ENCODE measurements at regions not wholly inside any gene's neighbourhood (a gene's known extent, or its start where the extent isn't known, plus 50 kb on each side); places are given as distances from the start of the nearest gene placed in this dataset.

DNA sequence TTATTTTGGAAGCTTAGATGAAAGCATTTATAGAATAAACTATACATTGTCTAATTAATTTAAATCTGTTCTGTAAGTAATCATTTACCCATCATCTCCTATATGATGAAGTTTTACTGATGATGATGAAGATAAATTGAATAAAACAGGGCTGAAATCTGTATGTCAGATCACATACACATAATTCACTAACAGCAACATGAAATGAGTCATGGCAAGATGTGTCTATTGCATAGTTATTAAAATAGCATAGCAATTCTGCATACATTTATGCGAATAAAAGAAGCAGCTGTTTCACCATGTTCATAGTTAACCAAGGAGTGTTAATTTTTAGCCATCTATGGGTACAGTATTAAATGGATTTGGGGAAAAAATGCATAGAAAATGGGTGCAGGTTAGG, 424.9 kb downstream of the LIG4 start:
- Histone ChIP-seq H3K56ac (ENCODE audit: insufficient read length, low read depth, low read length) (no peak overlapping the region), H3K79me2 (ENCODE audit: insufficient read depth, low read length) (no peaks in the 10 kb centered on the region), H4K91ac (ENCODE audit: insufficient read length, low read depth, low read length) (no peak overlapping the region), H3K4me2 (ENCODE audit: insufficient read depth, insufficient read length, low read length) (no peak overlapping the region), H2AK5ac (ENCODE audit: insufficient read length, low read length) (no peak overlapping the region), H3K27me3 (ENCODE audit: insufficient read depth, low read length) (no peaks in the 10 kb centered on the region), H2BK5ac (ENCODE audit: insufficient read length, low read length) (no peak overlapping the region), H3K18ac (ENCODE audit: insufficient read length, low read depth, low read length) (no peak overlapping the region), H3K4me1 (ENCODE audit: insufficient read depth, low read length) (peaks cover 2% of the 10 kb centered on the region; the same call in 1 of the 2 replicates), H2AFZ (ENCODE audit: low read length) (no peak overlapping the region), H3K9ac (ENCODE audit: extremely low read depth, insufficient read length, low read length) (no peak overlapping the region), H3K14ac (ENCODE audit: insufficient read depth, low read length) (no peak overlapping the region), H2BK15ac (ENCODE audit: low read depth, low read length) (no peak overlapping the region), H2BK20ac (ENCODE audit: low read depth, low read length, poor library complexity, severe bottlenecking) (no peak overlapping the region), H3K23me2 (ENCODE audit: insufficient read length, low read depth, low read length, poor library complexity, severe bottlenecking) (no peaks in the 10 kb centered on the region), H3K4ac (ENCODE audit: low read depth, low read length) (no peak overlapping the region), H3K27ac (ENCODE audit: insufficient read length, low read depth, low read length) (no peak overlapping the region), H4K5ac (ENCODE audit: insufficient read length, low read depth, low read length) (no peak overlapping the region), H3T11ph (ENCODE audit: low read length) (no peak overlapping the region), H3K23ac (ENCODE audit: insufficient read length, low read depth, low read length) (no peak overlapping the region), H4K8ac (replicated peaks; ENCODE audit: insufficient read length, low read depth, low read length) (no peak overlapping the region), H3K79me1 (ENCODE audit: insufficient read depth, low read depth, low read length, poor library complexity, severe bottlenecking) (no peaks in the 10 kb centered on the region), H2BK120ac (ENCODE audit: low read depth, low read length, poor library complexity, severe bottlenecking) (no peak overlapping the region), H4K20me1 (ENCODE audit: control insufficient read depth, insufficient read depth, insufficient read length) (no peaks in the 10 kb centered on the region), H2BK12ac (ENCODE audit: insufficient read length, low read depth, low read length) (no peak overlapping the region), H3K9me3 (ENCODE audit: control insufficient read depth, low read depth, low read length) (no peaks in the 10 kb centered on the region)
- Mint-ChIP-seq H3K4me3 (no peak overlapping the region), H3K27ac (no peak overlapping the region), H3K36me3 (ENCODE audit: insufficient read depth in 1 of 3, low read depth in 3 of 3) (peaks cover 0 to 6% (median 0%) of the 10 kb centered on the region in 3 experiments; a peak in 2 of 7 replicates), H3K27me3 (ENCODE audit: low read depth) (no peaks in the 10 kb centered on the region), H3K4me1 (peaks cover 9 to 11% of the 10 kb centered on the region in 2 experiments), H3K9me3 (no peaks in the 10 kb centered on the region)
- TF ChIP-seq CTCF (conservative IDR thresholded peaks at IDR 0.05) = no peak
- DNase-seq = no peak
- WGBS (ENCODE audit: extremely low coverage, insufficient read length, low lambda C conversion rate) = no CpG with 5 or more reads among the region's 1 CpG

Data from H9 (cell line).